Stimulated activated CD4-positive, alpha-beta T cell treated with anti-CD3 and anti-CD28 coated beads, Interleukin-4, amount 100 ng/mL, for 48 hours (primary cell): ENCODE measurements at regions not wholly inside any gene's neighbourhood (a gene's known extent, or its start where the extent isn't known, plus 50 kb on each side); places are given as distances from the start of the nearest gene placed in this dataset.

Source experiments
- DNase-seq, 2 donors: peaks; one replicate each; pipeline ENCODE4 v3.0.0-alpha.2; 2020; ENCODE audit warnings: low read depth in 2 of 2

GRCh38 chr2:37865640-37866039 lies 59.4 kb upstream of the RMDN2 start:
- no peak for DNase-seq

- no peak for DNase-seq
Measured at GRCh38 chr2:37866171-37866934, 58.7 kb upstream of the RMDN2 start.

- DNase-seq, result no peak
Measured at GRCh38 chr2:37867166-37867565, 57.9 kb upstream of the RMDN2 start.

GRCh38 chr2:37868866-37869265 lies 56.2 kb upstream of the RMDN2 start:
- no peak for DNase-seq

- no peak for DNase-seq
Measured at GRCh38 chr2:37869304-37869703, 55.8 kb upstream of the RMDN2 start.

GRCh38 chr2:37869771-37870170 lies 55.3 kb upstream of the RMDN2 start:
- no peak for DNase-seq

- DNase-seq, result no peak
Measured at GRCh38 chr2:37870829-37871228, 54.3 kb upstream of the RMDN2 start.

- no peak for DNase-seq
Measured at GRCh38 chr2:37871456-37872191, 53.5 kb upstream of the RMDN2 start.

- DNase-seq, result no peak
Measured at GRCh38 chr2:37872192-37872750, 52.8 kb upstream of the RMDN2 start.

GRCh38 chr2:37873229-37873628 lies 51.9 kb upstream of the RMDN2 start:
- DNase-seq, result no peak

- DNase-seq, result no peak
Measured at GRCh38 chr2:37873749-37874330, 51.2 kb upstream of the RMDN2 start.

- no peak for DNase-seq
Measured at GRCh38 chr2:37874470-37874869, 50.6 kb upstream of the RMDN2 start.
